Gastroesophageal sphincter (tissue), 3 donors: ENCODE measurements at regions not wholly inside any gene's neighbourhood (a gene's known extent, or its start where the extent isn't known, plus 50 kb on each side); places are given as distances from the start of the nearest gene placed in this dataset.

Experiments
- CTCF ChIP-seq, 4 experiments: fragments of 200-600 bp in 2 of 4; fragments of 450-650 bp in 2 of 4; sonication (generic) in 1 of 4; IDR thresholded peaks; one replicate each; pipeline ENCODE4 v1.5.1; 2017 to 2019; ENCODE audit warnings: antibody characterized with exemption in 4 of 4, mild to moderate bottlenecking in 2 of 4, moderate library complexity in 2 of 4
- POLR2AphosphoS5 ChIP-seq: sonication (generic); formaldehyde crosslinking; IDR thresholded peaks from one replicate; pipeline ENCODE4 v1.6.1; 2017; ENCODE audit warnings: antibody characterized with exemption

DNA sequence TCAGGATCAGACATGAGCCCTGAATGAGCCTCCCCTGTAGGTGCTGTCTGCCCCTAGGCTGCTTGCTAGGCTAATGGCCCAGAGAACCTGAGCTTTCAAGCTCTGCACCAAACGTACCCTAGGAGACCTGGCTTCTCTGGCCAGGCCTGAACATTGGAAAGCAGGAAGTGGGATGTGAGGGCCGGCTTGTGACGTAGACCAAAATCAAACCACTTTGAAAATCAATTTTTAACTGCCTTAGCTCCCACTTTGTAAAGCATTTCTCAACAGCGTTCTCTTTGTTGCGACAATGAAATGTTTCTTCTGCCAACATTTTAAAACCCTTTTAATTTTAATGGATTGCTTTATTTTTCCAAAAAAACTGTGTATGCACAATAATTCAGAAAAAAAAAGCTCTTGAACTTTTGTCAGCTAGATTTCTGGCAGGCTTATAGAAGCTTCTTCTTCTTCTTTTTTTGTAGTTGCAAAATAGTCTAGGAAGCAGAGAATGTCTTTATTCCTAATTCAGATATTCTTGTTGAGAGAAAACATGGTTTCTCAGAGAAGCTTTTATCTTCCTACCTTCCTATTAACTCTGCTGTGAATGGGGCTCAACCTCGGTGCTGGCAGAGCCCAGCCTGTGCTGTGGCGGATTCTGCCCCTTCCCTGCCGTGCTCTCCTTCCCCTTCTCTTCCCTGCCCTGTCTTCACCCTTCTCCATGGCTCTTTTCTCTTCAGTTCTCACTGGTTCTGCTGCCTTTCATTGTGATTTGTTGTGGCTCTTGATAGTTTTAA, 145.2 kb upstream of the SFRP2 start:
- TF ChIP-seq CTCF (IDR thresholded peaks at IDR 0.05) (no peak), POLR2AphosphoS5 (no peak)
